Suprapubic skin (tissue), 4 donors: ENCODE measurements at regions not wholly inside any gene's neighbourhood (a gene's known extent, or its start where the extent isn't known, plus 50 kb on each side); places are given as distances from the start of the nearest gene placed in this dataset.

ENCODE experiments used
- DNase-seq, 2 donors: peaks; one replicate each; pipeline ENCODE4 v3.0.0-alpha.2; 2019; ENCODE audit warnings: low spot score in 2 of 2
- H3K27ac ChIP-seq: fragments of 200-600 bp; sonication (generic); one replicate; pipeline ENCODE4 v1.5.1; 2019
- H3K27me3 ChIP-seq: fragments of 200-600 bp; sonication (generic); one replicate; pipeline ENCODE4 v1.5.1; 2019
- H3K36me3 ChIP-seq: fragments of 200-600 bp; sonication (generic); one replicate; pipeline ENCODE4 v1.5.1; 2019
- H3K4me1 ChIP-seq: fragments of 200-600 bp; sonication (generic); one replicate; pipeline ENCODE4 v1.5.1; 2019
- H3K4me3 ChIP-seq: fragments of 200-600 bp; sonication (generic); one replicate; pipeline ENCODE4 v1.5.1; 2019; ENCODE audit warnings: mild to moderate bottlenecking
- H3K9me3 ChIP-seq: fragments of 200-600 bp; sonication (generic); one replicate; pipeline ENCODE4 v1.5.1; 2019
- CTCF ChIP-seq, 2 donors: fragments of 200-600 bp in 1 of 2; fragments of 450-650 bp in 1 of 2; sonication (generic) in 1 of 2; IDR thresholded peaks; one replicate each; pipeline ENCODE4 v1.5.1; 2016 to 2019; ENCODE audit warnings: antibody characterized with exemption in 2 of 2, mild to moderate bottlenecking in 1 of 2, moderate library complexity in 1 of 2
- EP300 ChIP-seq: sonication (generic); formaldehyde crosslinking; IDR thresholded peaks from one replicate; pipeline ENCODE4 v1.6.1; 2017; ENCODE audit warnings: antibody characterized with exemption
- POLR2A ChIP-seq, 2 donors: fragments of 450-650 bp; IDR thresholded peaks; one replicate each; pipeline ENCODE4 v1.6.1; 2017; ENCODE audit warnings: antibody characterized with exemption in 2 of 2, mild to moderate bottlenecking in 2 of 2, moderate library complexity in 2 of 2
- POLR2AphosphoS5 ChIP-seq, 3 donors: sonication (generic); formaldehyde crosslinking; IDR thresholded peaks; one replicate each; pipeline ENCODE4 v1.6.1; 2017; ENCODE audit warnings: antibody characterized with exemption in 3 of 3
- WGBS: methylation state at CpG from one replicate; pipeline ENCODE4 v1.1.5; 2018; 5-methylcytosine and 5-hydroxymethylcytosine counted together

GRCh38 chr1:68585351-68585750, 88.5 kb upstream of the DEPDC1 start:
- 60% methylated on average over 2 of the region's 2 CpGs for WGBS
- Histone ChIP-seq H3K4me1 (no peaks in the 10 kb centered on the region), H3K27ac (no peak overlapping the region), H3K9me3 (no peaks in the 10 kb centered on the region), H3K27me3 (no peaks in the 10 kb centered on the region), H3K4me3 (no peak overlapping the region), H3K36me3 (no peaks in the 10 kb centered on the region)
- TF ChIP-seq POLR2A (IDR thresholded peaks at IDR 0.05) = no peak
- no peak for DNase-seq

GRCh38 chr1:68586766-68587165, 89.9 kb upstream of the DEPDC1 start:
- DNase-seq = no peak
- no peak overlapping the region for H3K27ac ChIP-seq
- H3K9me3 ChIP-seq = no peaks in the 10 kb centered on the region
- H3K27me3 ChIP-seq = no peaks in the 10 kb centered on the region
- no peaks in the 10 kb centered on the region for H3K4me1 ChIP-seq
- H3K36me3 ChIP-seq = no peaks in the 10 kb centered on the region
- no peak overlapping the region for H3K4me3 ChIP-seq
- TF ChIP-seq POLR2AphosphoS5 (IDR thresholded peaks at IDR 0.05) (no peak), POLR2A (IDR thresholded peaks at IDR 0.05) (no peak), EP300 (no peak), CTCF (IDR thresholded peaks at IDR 0.05) (no peak)

GRCh38 chr1:68588304-68588703, 91.4 kb upstream of the DEPDC1 start:
- 61% methylated on average over 3 of the region's 3 CpGs for WGBS
- no peak for TF ChIP-seq EP300
- no peak for TF ChIP-seq CTCF (IDR thresholded peaks at IDR 0.05)
- TF ChIP-seq POLR2A (IDR thresholded peaks at IDR 0.05) = no peak
- no peak for TF ChIP-seq POLR2AphosphoS5 (IDR thresholded peaks at IDR 0.05)
- Histone ChIP-seq H3K4me3 (no peak overlapping the region), H3K9me3 (no peaks in the 10 kb centered on the region), H3K36me3 (no peaks in the 10 kb centered on the region), H3K4me1 (no peaks in the 10 kb centered on the region), H3K27ac (no peak overlapping the region), H3K27me3 (no peaks in the 10 kb centered on the region)
- no peak for DNase-seq

- WGBS = 91% methylated on average over 1 of the region's 1 CpG
- no peaks in the 10 kb centered on the region for H3K36me3 ChIP-seq
- H3K4me3 ChIP-seq = no peak overlapping the region
- no peak for DNase-seq
- H3K27ac ChIP-seq = no peak overlapping the region
- H3K9me3 ChIP-seq = no peaks in the 10 kb centered on the region
- H3K27me3 ChIP-seq = no peaks in the 10 kb centered on the region
- no peaks in the 10 kb centered on the region for H3K4me1 ChIP-seq
- TF ChIP-seq POLR2AphosphoS5 (IDR thresholded peaks at IDR 0.05) = no peak
- TF ChIP-seq EP300 = no peak
- no peak for TF ChIP-seq POLR2A (IDR thresholded peaks at IDR 0.05)
- TF ChIP-seq CTCF (IDR thresholded peaks at IDR 0.05) = no peak
Measured at GRCh38 chr1:68590473-68590872, 93.6 kb upstream of the DEPDC1 start.

- no peak for TF ChIP-seq POLR2A (IDR thresholded peaks at IDR 0.05)
- no peak for TF ChIP-seq EP300
- H3K36me3 ChIP-seq = no peaks in the 10 kb centered on the region
- H3K27me3 ChIP-seq = no peaks in the 10 kb centered on the region
- no peak for DNase-seq
- no peak overlapping the region for H3K4me3 ChIP-seq
- H3K27ac ChIP-seq = no peak overlapping the region
- H3K9me3 ChIP-seq = no peaks in the 10 kb centered on the region
- WGBS = 93% methylated on average over 2 of the region's 2 CpGs
- H3K4me1 ChIP-seq = no peaks in the 10 kb centered on the region
Measured at GRCh38 chr1:68594851-68595250, 98.0 kb upstream of the DEPDC1 start.

GRCh38 chr1:68600049-68600661, 103.3 kb upstream of the DEPDC1 start:
- no peak overlapping the region for H3K4me3 ChIP-seq
- no peaks in the 10 kb centered on the region for H3K9me3 ChIP-seq
- no peak overlapping the region for H3K27ac ChIP-seq
- WGBS = 35% methylated on average over 5 of the region's 5 CpGs
- TF ChIP-seq CTCF (IDR thresholded peaks at IDR 0.05) (peak in 1 of 2 donors; percentile 58), EP300 (no peak)
- H3K27me3 ChIP-seq = no peaks in the 10 kb centered on the region
- DNase-seq = no peak
- no peaks in the 10 kb centered on the region for H3K36me3 ChIP-seq
- peaks cover 3% of the 10 kb centered on the region for H3K4me1 ChIP-seq
